Astrocyte of the spinal cord (primary cell): ENCODE measurements at regions not wholly inside any gene's neighbourhood (a gene's known extent, or its start where the extent isn't known, plus 50 kb on each side); places are given as distances from the start of the nearest gene placed in this dataset.

Experiments used
- DNase-seq: peaks from one replicate; pipeline ENCODE4 v3.0.0; 2011; ENCODE audit warnings: low read depth, low spot score
- H3K4me3 ChIP-seq: 2 replicates; pipeline ENCODE4 v1.5.1; 2011; ENCODE audit warnings: low read depth, mild to moderate bottlenecking, low read length, moderate library complexity
- in situ Hi-C: cut with HindIII; loops from 2 replicates; pipeline ENCODE4 v1.10.0; 2017; ENCODE audit warnings: low sequenced_read_pairs
- TF ChIP-seq, protein P1 (sequence below): IDR thresholded peaks from 2 replicates; pipeline ENCODE4 v1.5.1; 2012; ENCODE audit warnings: low read depth, mild to moderate bottlenecking, low read length, inconsistent platforms

DNA sequence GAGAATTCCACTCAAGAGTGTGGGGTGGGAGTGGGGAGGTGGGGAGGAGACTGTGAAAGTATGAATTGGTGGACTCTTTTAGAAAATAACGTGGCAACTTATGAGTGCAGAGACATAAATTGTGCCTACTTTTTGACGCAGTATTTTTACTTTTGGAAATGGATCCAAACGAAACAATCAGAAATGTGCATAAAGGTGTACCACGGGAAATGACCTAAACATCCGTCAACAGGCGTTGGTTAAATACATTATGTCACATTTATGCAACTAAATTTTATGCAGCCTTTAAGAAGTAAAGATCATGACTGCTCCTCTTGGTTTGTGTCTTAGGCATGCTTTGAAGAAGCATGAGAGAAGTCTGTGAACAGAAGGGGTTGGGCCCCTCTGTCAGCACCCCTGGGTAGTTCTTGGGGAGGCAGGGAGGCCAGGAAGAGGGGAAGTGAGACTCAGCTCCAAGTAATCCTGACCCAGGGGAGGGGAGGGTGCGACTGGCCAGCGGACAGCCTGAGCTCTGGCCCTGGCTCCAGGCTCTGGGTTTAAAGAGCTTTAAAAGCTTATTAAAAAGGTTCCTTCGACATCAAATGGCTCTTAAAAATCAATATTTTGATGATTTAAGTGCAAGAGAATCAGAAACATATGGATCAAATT, 126.4 kb upstream of the HAAO start:
- TF ChIP-seq, protein P1, sequence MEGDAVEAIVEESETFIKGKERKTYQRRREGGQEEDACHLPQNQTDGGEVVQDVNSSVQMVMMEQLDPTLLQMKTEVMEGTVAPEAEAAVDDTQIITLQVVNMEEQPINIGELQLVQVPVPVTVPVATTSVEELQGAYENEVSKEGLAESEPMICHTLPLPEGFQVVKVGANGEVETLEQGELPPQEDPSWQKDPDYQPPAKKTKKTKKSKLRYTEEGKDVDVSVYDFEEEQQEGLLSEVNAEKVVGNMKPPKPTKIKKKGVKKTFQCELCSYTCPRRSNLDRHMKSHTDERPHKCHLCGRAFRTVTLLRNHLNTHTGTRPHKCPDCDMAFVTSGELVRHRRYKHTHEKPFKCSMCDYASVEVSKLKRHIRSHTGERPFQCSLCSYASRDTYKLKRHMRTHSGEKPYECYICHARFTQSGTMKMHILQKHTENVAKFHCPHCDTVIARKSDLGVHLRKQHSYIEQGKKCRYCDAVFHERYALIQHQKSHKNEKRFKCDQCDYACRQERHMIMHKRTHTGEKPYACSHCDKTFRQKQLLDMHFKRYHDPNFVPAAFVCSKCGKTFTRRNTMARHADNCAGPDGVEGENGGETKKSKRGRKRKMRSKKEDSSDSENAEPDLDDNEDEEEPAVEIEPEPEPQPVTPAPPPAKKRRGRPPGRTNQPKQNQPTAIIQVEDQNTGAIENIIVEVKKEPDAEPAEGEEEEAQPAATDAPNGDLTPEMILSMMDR: no peak
- no peak overlapping the region for H3K4me3 ChIP-seq
- no peak for DNase-seq
- in situ Hi-C loops: no loop called here

- TF ChIP-seq, protein P1: no peak
- H3K4me3 ChIP-seq: no peak overlapping the region
- in situ Hi-C loops: no loop called here
- no peak for DNase-seq
These were observed 125.7 kb upstream of the HAAO start for GRCh38 chr2:42918041-42918440.

DNA sequence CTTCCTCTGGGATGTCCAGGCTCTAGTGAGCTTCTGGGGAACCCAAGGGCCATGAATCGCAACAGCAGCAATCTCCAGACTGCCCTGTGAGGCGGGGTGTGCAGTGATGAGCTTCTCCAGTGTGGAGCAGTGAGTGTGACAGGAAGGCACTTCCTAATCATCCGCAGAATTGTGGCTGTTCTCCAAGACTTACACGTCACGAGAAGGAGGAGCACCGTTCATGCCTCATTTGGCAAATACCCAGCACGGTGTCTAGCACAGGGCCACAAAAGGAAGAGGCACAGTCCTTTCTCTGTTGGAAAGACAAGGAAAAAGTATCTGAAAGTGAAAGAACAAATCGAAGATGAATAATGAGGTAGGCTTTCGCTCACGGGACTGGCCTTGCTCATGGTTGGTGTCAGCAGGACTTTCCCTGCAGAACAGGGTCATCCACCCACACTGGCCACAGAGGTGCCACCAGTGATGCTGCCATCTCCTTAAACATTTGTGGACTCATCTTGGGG, 125.1 kb upstream of the HAAO start:
- H3K4me3 ChIP-seq: no peak overlapping the region
- in situ Hi-C loops: no loop called here

DNA sequence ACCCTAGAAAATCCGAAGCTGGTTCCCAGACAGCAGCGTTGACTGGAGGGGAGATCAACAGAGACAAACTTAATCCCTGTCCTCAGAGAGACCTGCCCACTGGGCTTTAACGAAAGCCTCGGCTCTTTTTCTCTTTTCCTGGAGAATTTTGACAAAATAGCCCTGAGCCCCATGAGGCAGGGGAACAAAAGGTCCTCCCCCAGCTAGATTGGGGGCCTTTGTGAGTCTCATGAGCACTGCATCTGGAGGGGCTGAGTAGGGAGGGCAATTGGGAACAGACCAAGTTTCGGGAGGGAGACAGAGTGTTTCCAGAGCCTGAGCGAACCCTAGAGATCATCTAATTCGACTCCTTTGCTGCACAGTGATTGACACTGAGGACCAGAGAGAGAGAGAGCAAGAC, 123.9 kb upstream of the HAAO start:
- in situ Hi-C loops: no loop called here
- TF ChIP-seq, protein P1: no peak

More for the DNA sequence above, 125.1 kb upstream of the HAAO start:
- TF ChIP-seq, protein P1: no peak
- peak; percentile 84 for DNase-seq

DNA sequence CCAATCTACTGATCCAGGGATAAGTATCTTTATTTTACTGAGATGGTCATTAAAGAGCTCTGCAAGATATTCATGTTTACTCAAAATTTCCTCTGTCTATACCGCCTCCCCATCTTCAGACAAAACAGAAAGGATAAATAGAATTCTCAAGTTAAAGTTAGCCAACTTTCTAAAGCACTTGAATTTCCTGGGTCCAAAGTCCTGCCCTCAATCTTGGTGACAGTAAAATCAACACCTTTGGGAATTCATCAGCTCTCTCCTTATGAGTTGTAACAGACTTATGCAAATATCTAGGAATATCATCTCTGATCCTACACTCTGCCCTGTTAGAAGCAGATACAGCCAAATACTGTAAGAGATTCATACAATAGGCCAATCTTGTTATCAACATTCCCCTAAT, 122.5 kb upstream of the HAAO start:
- DNase-seq: no peak
- in situ Hi-C loops: no loop called here
- H3K4me3 ChIP-seq: no peak overlapping the region
- TF ChIP-seq, protein P1: no peak

More for the DNA sequence above, 123.9 kb upstream of the HAAO start:
- H3K4me3 ChIP-seq: no peak overlapping the region
- DNase-seq: no peak

- TF ChIP-seq, protein P1: no peak
- in situ Hi-C loops: no loop called here
- no peak for DNase-seq
- H3K4me3 ChIP-seq: no peak overlapping the region
These were observed 121.9 kb upstream of the HAAO start for GRCh38 chr2:42914314-42914713.
